ENCODE measurements at regions not wholly inside any gene's neighbourhood (a gene's known extent, or its start where the extent isn't known, plus 50 kb on each side); places are given as distances from the start of the nearest gene placed in this dataset.

DNA sequence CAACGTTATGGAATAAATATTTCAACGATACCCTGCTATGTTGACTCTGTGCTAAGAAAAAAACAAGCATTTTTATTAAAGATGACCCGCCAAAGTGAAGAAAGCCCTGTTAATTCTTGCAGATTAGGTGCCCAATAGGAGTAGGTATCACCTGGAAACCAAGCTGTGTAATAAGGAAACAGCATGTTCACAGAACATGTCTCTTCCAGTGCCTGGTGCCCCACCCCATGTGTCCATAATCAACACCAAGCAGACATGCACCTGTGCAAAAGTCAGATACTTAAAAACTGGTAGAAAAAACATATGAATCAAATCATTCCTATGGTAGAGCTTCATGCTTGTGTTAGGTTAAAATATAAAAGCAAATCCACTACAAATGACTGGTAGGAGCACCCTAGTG is 327.1 kb downstream of the SHANK2 start:
- TF ChIP-seq CTCF (IDR thresholded peaks at IDR 0.05; ENCODE audit: insufficient read depth, low read length, poor library complexity, severe bottlenecking) (no peak), EZH2phosphoT487 (conservative IDR thresholded peaks at IDR 0.05; ENCODE audit: low read length) (no peak)
